Aorta (tissue), 5 donors: ENCODE measurements at regions not wholly inside any gene's neighbourhood (a gene's known extent, or its start where the extent isn't known, plus 50 kb on each side); places are given as distances from the start of the nearest gene placed in this dataset.

Experiments used
- ATAC-seq: fragments of 200-7000 bp; cut with Tn5 transposase; one replicate; pipeline ENCODE4 v1.9.1; 2022; ENCODE audit warnings: moderate library complexity; ENCODE audit not compliant: low FRiP score
- DNase-seq, 2 donors: peaks; one replicate each; pipeline ENCODE4 v3.0.0-alpha.2; 2020
- H3K27ac ChIP-seq, 2 donors: one replicate each; pipeline ENCODE4 v1.5.1; 2013; ENCODE audit warnings: low read length in 2 of 2, mild to moderate bottlenecking in 2 of 2, moderate library complexity in 2 of 2, control low read depth in 1 of 2, inconsistent platforms in 1 of 2, low read depth in 1 of 2
- H3K27me3 ChIP-seq, 2 donors: one replicate each; pipeline ENCODE4 v1.6.1; 2013; ENCODE audit warnings: control low read depth in 1 of 2, low read length in 1 of 2, mild to moderate bottlenecking in 1 of 2, moderate library complexity in 1 of 2; ENCODE audit not compliant: insufficient read depth in 2 of 2, control insufficient read depth in 1 of 2
- H3K36me3 ChIP-seq, 2 donors: one replicate each; pipeline ENCODE4 v1.6.1; 2013; ENCODE audit warnings: control low read depth in 1 of 2, low read length in 1 of 2, mild to moderate bottlenecking in 1 of 2; ENCODE audit not compliant: insufficient read depth in 2 of 2, control insufficient read depth in 1 of 2
- H3K4me1 ChIP-seq, 2 donors: one replicate each; pipeline ENCODE4 v1.6.1; 2013; ENCODE audit warnings: low read length in 2 of 2, control low read depth in 1 of 2, mild to moderate bottlenecking in 1 of 2, moderate library complexity in 1 of 2; ENCODE audit not compliant: insufficient read depth in 2 of 2, control insufficient read depth in 1 of 2
- H3K4me3 ChIP-seq, 2 donors: one replicate each; pipeline ENCODE4 v1.5.1; 2013; ENCODE audit warnings: low read length in 2 of 2, control low read depth in 1 of 2, mild to moderate bottlenecking in 1 of 2
- H3K9me3 ChIP-seq: one replicate; pipeline ENCODE4 v1.6.1; 2013; ENCODE audit warnings: mild to moderate bottlenecking, low read length; ENCODE audit not compliant: control insufficient read depth
- WGBS, 2 donors: extraction: QIAGEN DNeasy Blood & Tissue Kit; methylation state at CpG; one replicate each; pipeline ENCODE4 v1.1.7; 2013; 5-methylcytosine and 5-hydroxymethylcytosine counted together
- intact Hi-C, 2 donors: fragments of 100-400 bp; cut with DNase I; formaldehyde crosslinking; loops; one replicate each; pipeline versions ENCODE4 v1.14.2 to v1.15.0; 2022
- donor health status: healthy with polysubstance abuse.
- donor health status: Bipolar disorder and iron deficiency.
- donor health status: DM: no; HTN: no; CAD: no.
- donor health status: DM: no; HTN: no; CAD: no.
- donor health status: DM: yes; HTN: yes; CAD: no.

DNA sequence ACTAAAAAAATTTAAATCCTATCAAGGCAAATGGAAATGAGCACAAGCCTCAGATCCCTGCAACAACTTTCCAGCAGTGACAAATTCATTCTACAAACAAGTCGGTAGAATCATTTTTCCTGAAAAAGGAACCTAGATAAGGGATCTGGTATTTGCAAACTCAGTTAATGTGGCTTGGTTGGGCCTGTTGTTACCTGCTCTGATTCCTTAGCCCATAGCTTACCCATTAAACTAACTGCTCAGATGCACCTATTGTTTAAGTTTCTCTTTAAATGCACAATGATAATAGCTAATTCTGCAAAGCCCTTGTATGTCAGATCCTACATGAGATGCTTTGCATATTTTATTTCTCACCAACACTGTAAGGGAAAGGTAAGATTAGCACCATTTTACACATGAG is 377.4 kb upstream of the RGMA start:
- H3K27ac ChIP-seq = no peak overlapping the region
- H3K36me3 ChIP-seq = no peaks in the 10 kb centered on the region
- intact Hi-C loops = no loop called here
- DNase-seq (no peak), ATAC-seq (no peak)
- 60 to 74% methylated on average over 1 of the region's 1 CpG for WGBS, 2 donors
- H3K27me3 ChIP-seq = no peaks in the 10 kb centered on the region
- H3K9me3 ChIP-seq = no peaks in the 10 kb centered on the region
- no peak overlapping the region for H3K4me3 ChIP-seq
- H3K4me1 ChIP-seq = no peaks in the 10 kb centered on the region

DNA sequence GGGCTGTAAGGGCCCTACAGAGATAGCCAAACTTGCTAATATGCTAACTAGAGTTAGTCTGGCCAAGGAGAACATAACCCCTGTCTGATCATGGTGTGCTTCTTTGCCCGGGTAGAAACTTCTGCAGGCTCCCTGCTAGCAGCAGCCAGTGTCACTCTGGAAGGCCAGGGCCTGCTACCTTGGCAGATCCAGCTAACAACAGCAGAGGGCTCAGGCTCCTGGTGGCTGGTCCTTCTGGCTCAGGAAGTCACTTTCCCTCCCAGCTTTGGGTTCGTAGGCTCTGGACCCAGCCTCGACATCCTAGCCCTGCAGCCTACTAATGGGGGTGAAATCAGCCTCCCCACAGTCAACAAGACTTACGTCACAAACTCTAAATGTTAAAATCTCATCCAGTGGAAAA is 373.7 kb upstream of the RGMA start:
- intact Hi-C loops = no loop called here
- H3K4me1 ChIP-seq = no peaks in the 10 kb centered on the region
- no peaks in the 10 kb centered on the region for H3K36me3 ChIP-seq
- WGBS, 2 donors = 82 to 86% methylated on average over 4 of the region's 4 CpGs
- H3K27me3 ChIP-seq = no peaks in the 10 kb centered on the region
- no peak overlapping the region for H3K4me3 ChIP-seq
- no peak overlapping the region for H3K27ac ChIP-seq
- ATAC-seq (no peak), DNase-seq (no peak)
- H3K9me3 ChIP-seq = no peaks in the 10 kb centered on the region

DNA sequence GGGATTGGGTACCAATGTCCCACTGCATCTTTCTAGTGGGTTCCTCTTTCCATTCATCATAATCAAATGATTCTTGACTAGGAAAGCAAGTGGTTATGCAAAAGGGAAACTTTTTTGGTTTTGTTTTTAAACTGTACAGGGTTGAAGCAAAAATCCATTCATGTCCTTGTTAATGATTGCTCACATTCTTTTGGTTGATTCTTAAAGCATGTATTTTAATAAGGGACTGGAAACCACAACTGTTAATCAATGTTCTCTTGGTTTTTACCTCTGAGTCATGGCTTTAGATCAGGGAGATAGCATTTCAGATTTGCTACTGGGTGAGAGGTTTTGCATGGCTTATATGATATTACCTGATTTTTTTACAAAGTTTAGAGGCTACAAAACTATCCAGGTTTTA is 371.7 kb upstream of the RGMA start:
- H3K27ac ChIP-seq = no peak overlapping the region
- no peak for DNase-seq
- no peaks in the 10 kb centered on the region for H3K27me3 ChIP-seq
- intact Hi-C loops = no loop called here
- no peak for ATAC-seq
- no peaks in the 10 kb centered on the region for H3K4me1 ChIP-seq
- H3K4me3 ChIP-seq = no peak overlapping the region
- H3K9me3 ChIP-seq = no peaks in the 10 kb centered on the region
- H3K36me3 ChIP-seq = no peaks in the 10 kb centered on the region

DNA sequence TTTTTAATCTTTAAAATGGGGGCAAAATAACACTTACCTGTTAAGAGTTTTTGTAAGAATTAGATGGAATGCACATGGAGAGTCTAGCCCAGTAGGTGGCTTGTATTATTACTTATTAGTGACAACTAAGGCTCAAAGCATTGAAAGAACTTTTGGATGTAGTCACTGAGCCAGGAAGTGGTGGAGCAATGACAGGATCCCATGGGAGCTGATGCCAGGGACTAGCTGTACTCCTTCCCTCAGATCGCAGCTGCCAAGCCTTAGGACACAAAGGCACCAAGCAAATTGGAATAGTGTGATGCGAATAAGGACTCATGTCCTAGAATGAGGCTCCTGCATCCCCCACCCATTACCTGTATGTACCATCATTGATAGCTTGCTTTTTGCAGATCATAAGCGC is 370.4 kb upstream of the RGMA start:
- DNase-seq (no peak), ATAC-seq (no peak)
- Histone ChIP-seq H3K9me3 (no peaks in the 10 kb centered on the region), H3K4me1 (no peaks in the 10 kb centered on the region), H3K36me3 (no peaks in the 10 kb centered on the region), H3K4me3 (no peak overlapping the region), H3K27ac (no peak overlapping the region), H3K27me3 (no peaks in the 10 kb centered on the region)
- 73 to 79% methylated on average over 3 of the region's 3 CpGs for WGBS, 2 donors
- intact Hi-C loops = no loop called here

DNA sequence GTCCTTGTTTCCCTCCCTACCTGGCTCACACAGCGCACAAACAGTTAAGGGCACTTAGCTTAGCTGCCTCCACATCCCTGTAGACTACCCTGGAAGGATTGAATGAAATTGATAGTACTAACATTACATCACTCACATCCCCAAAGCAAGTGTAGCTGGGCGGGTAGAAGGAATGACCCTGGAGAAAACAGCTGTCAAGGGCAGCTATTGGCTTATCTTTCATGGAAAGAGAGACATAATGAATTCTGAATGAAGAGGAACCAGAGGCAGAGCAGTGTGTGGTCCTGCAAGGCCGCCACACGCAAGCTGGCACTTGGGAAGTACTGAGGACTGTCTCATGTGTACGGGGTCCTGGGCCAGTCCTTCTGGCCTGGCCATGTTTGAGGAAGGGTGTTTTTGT is 369.6 kb upstream of the RGMA start:
- no peak for ATAC-seq

DNA sequence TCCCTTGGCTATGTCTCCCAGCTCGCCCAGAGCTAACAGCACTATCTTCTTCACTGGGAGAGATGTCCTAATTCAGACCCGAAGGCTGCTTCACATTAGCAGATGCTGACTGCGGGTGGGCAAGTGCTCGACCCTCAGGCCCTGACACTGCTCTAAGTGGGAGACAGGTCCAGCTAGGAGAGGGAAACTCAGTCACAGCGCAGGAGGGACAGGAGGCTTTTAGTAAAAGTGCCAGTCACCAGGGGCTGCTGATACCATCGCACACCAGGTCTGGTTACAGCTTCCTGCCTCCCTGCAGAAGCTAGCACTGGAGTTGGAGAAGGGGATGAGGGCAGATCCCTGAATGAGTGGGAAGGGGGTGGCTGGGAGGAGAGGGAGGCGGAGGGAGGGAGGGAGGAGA is 365.8 kb upstream of the RGMA start:
- Histone ChIP-seq H3K4me3 (no peak overlapping the region), H3K27me3 (no peaks in the 10 kb centered on the region), H3K4me1 (no peaks in the 10 kb centered on the region), H3K36me3 (no peaks in the 10 kb centered on the region), H3K27ac (no peak overlapping the region), H3K9me3 (no peaks in the 10 kb centered on the region)
- intact Hi-C loops = no loop called here
- DNase-seq (no peak), ATAC-seq (no peak)
- WGBS, 2 donors = 62 to 78% methylated on average over 7 of the region's 7 CpGs

More for the DNA sequence above, 369.6 kb upstream of the RGMA start:
- no peak overlapping the region for H3K27ac ChIP-seq
- intact Hi-C loops = no loop called here
- H3K4me3 ChIP-seq = no peak overlapping the region
- DNase-seq = no peak
- no peaks in the 10 kb centered on the region for H3K27me3 ChIP-seq
- no peaks in the 10 kb centered on the region for H3K4me1 ChIP-seq
- no peaks in the 10 kb centered on the region for H3K9me3 ChIP-seq
- WGBS, 2 donors = 75 to 96% methylated on average over 5 of the region's 5 CpGs
- no peaks in the 10 kb centered on the region for H3K36me3 ChIP-seq

DNA sequence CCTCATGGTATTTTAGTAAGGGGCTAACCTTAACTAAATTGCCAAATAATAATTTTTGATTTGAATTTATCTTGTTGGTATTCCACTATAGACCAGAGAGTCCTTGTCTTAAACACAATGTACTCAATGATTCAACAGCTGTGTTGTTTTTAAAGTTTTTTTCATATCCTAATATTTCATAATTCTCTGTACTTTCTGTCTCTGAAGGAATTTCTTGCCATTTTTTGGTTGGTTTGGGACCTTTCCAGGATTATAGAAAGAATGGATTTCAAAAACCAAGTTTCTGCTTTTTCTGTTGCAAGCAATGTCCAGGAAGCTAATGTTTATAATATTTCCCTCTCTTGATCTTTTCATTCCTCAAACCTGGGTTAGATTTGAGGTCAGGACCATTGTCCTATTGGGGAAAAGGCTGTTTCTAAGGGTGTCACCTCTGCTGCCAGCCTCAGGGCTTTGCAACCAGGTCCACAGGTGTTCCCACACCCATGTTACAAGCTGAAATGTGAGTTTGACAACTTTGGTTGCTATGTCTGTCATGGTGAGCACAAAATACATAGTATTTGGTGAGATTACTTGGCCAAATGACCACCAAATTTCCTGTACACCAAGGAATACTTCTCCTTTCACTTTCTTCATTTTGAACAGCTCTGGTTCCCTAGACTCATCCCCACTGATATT is 363.7 kb upstream of the RGMA start:
- intact Hi-C loops = no loop called here
- no peak overlapping the region for H3K4me3 ChIP-seq
- H3K9me3 ChIP-seq = no peaks in the 10 kb centered on the region
- H3K27ac ChIP-seq = no peak overlapping the region
- H3K36me3 ChIP-seq = no peaks in the 10 kb centered on the region
- H3K4me1 ChIP-seq = no peaks in the 10 kb centered on the region
- no peak for DNase-seq
- H3K27me3 ChIP-seq = no peaks in the 10 kb centered on the region
- no peak for ATAC-seq

DNA sequence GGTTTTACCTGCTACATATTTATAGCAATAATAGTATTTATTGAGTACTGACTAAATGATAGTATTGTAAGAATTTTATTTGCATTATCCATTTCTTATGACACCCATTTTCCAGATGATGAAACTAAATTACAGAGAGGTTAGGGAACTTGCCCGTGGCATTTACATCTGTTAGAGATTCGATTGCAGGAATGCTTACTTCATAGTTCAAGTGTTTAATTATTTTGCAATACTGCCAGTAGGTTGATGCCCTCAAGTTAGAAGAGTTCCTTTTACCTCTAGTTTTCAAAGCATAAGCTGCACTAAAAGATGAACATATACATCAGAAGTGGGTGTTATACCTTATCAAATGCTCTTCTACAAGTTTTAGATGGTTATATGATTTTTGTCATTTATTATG is 362.8 kb upstream of the RGMA start:
- Histone ChIP-seq H3K27me3 (no peaks in the 10 kb centered on the region), H3K27ac (no peak overlapping the region), H3K4me1 (no peaks in the 10 kb centered on the region), H3K4me3 (no peak overlapping the region), H3K9me3 (no peaks in the 10 kb centered on the region), H3K36me3 (no peaks in the 10 kb centered on the region)
- DNase-seq (no peak), ATAC-seq (no peak)
- WGBS, 2 donors = 46 to 48% methylated on average over 2 of the region's 2 CpGs
- intact Hi-C loops = no loop called here

DNA sequence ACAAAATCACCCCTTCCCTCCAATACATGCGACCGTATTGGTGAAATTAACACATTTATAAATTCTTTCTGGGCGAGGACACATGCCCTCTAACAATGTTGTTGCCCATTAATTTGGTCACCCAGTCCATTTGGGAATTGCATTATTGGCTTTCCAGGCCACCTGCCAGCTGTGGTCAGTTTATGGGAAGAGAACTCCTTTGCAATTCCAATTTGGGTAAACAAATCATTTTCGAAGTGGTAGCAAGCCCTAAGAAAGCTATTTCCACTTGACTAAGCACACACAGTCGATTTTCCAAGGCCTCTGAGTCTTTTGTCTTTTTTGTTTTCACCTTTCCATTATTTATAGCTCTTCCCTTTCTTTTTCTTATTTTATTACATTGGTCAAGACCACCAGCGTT is 362.3 kb upstream of the RGMA start:
- no peaks in the 10 kb centered on the region for H3K4me1 ChIP-seq

More for the DNA sequence above, 362.3 kb upstream of the RGMA start:
- no peak overlapping the region for H3K4me3 ChIP-seq
- no peaks in the 10 kb centered on the region for H3K27me3 ChIP-seq
- no peaks in the 10 kb centered on the region for H3K9me3 ChIP-seq
- intact Hi-C loops = no loop called here
- 72 to 74% methylated on average over 6 of the region's 6 CpGs for WGBS, 2 donors
- ATAC-seq (no peak), DNase-seq (no peak)
- no peak overlapping the region for H3K27ac ChIP-seq
- H3K36me3 ChIP-seq = no peaks in the 10 kb centered on the region
